ENCODE measurements at regions not wholly inside any gene's neighbourhood (a gene's known extent, or its start where the extent isn't known, plus 50 kb on each side); places are given as distances from the start of the nearest gene placed in this dataset.
"Not testable (repeated sequence)": the region's sequence is repeated elsewhere in the genome, so short reads cannot be mapped to it uniquely, and the experiment has no call there.

- not testable (repeated sequence) for DNase-seq (ENCODE audit: extremely low read depth in 1 of 11, low read depth in 9 of 11, low spot score in 4 of 11)
These were observed 159.7 kb downstream of the ZFP36L2 start for GRCh38 chr2:43066541-43067253.

- DNase-seq (ENCODE audit: extremely low read depth in 1 of 11, low read depth in 9 of 11, low spot score in 4 of 11) = no peak
These were observed 160.5 kb downstream of the ZFP36L2 start for GRCh38 chr2:43065871-43066270.

GRCh38 chr2:43065036-43065435 lies 161.4 kb downstream of the ZFP36L2 start:
- DNase-seq (ENCODE audit: extremely low read depth in 1 of 11, low read depth in 9 of 11, low spot score in 4 of 11) = no peak

GRCh38 chr2:43063096-43063495 lies 163.3 kb downstream of the ZFP36L2 start:
- DNase-seq (ENCODE audit: extremely low read depth in 1 of 11, low read depth in 9 of 11, low spot score in 4 of 11) = not testable (repeated sequence)

- no peak for DNase-seq (ENCODE audit: extremely low read depth in 1 of 11, low read depth in 9 of 11, low spot score in 4 of 11)
These were observed 164.3 kb downstream of the ZFP36L2 start for GRCh38 chr2:43062058-43062457.

- DNase-seq (ENCODE audit: extremely low read depth in 1 of 11, low read depth in 9 of 11, low spot score in 4 of 11) = no peak
These were observed 165.9 kb downstream of the ZFP36L2 start for GRCh38 chr2:43060390-43061016.

GRCh38 chr2:43059183-43059897 lies 167.1 kb downstream of the ZFP36L2 start:
- peak in 5 of 11 donors; percentile 54 to 79 (median 72) for DNase-seq (ENCODE audit: extremely low read depth in 1 of 11, low read depth in 9 of 11, low spot score in 4 of 11)

- no peak for DNase-seq (ENCODE audit: extremely low read depth in 1 of 11, low read depth in 9 of 11, low spot score in 4 of 11)
These were observed 167.7 kb downstream of the ZFP36L2 start for GRCh38 chr2:43058726-43059110.

GRCh38 chr2:43057742-43058725 lies 168.4 kb downstream of the ZFP36L2 start:
- no peak for DNase-seq (ENCODE audit: extremely low read depth in 1 of 11, low read depth in 9 of 11, low spot score in 4 of 11)

GRCh38 chr2:43057026-43057741 lies 169.2 kb downstream of the ZFP36L2 start:
- DNase-seq (ENCODE audit: extremely low read depth in 1 of 11, low read depth in 9 of 11, low spot score in 4 of 11) = no peak

GRCh38 chr2:43055985-43056384 lies 170.4 kb downstream of the ZFP36L2 start:
- no peak for DNase-seq (ENCODE audit: extremely low read depth in 1 of 11, low read depth in 9 of 11, low spot score in 4 of 11)

- DNase-seq (ENCODE audit: extremely low read depth in 1 of 11, low read depth in 9 of 11, low spot score in 4 of 11) = no peak
These were observed 171.1 kb downstream of the ZFP36L2 start for GRCh38 chr2:43055086-43055912.

- DNase-seq (ENCODE audit: extremely low read depth in 1 of 11, low read depth in 9 of 11, low spot score in 4 of 11) = no peak
These were observed 172.0 kb downstream of the ZFP36L2 start for GRCh38 chr2:43054367-43054766.

- DNase-seq (ENCODE audit: extremely low read depth in 1 of 11, low read depth in 9 of 11, low spot score in 4 of 11) = no peak
These were observed 173.5 kb downstream of the ZFP36L2 start for GRCh38 chr2:43052944-43053306.

- DNase-seq (ENCODE audit: extremely low read depth in 1 of 11, low read depth in 9 of 11, low spot score in 4 of 11) = no peak
These were observed 174.0 kb downstream of the ZFP36L2 start for GRCh38 chr2:43052204-43052943.

GRCh38 chr2:43051338-43051737 lies 175.1 kb downstream of the ZFP36L2 start:
- DNase-seq (ENCODE audit: extremely low read depth in 1 of 11, low read depth in 9 of 11, low spot score in 4 of 11) = no peak

GRCh38 chr2:43050866-43051265 lies 175.5 kb downstream of the ZFP36L2 start:
- no peak for DNase-seq (ENCODE audit: extremely low read depth in 1 of 11, low read depth in 9 of 11, low spot score in 4 of 11)

Measured in renal cortex interstitium (tissue), 11 donors.